H1 (cell line): ENCODE measurements at regions not wholly inside any gene's neighbourhood (a gene's known extent, or its start where the extent isn't known, plus 50 kb on each side); places are given as distances from the start of the nearest gene placed in this dataset.

Source experiments
- CTCF ChIA-PET: fragments of 300-600 bp; sonication (Branson Sonifier 250); formaldehyde crosslinking; loops from one replicate; lab custom pipeline; 2021; ENCODE audit not compliant: partially characterized antibody; lab: Charles Lee
- POLR2A ChIA-PET: fragments of 300-600 bp; sonication (Branson Sonifier 250); formaldehyde crosslinking; loops from one replicate; lab custom pipeline; 2021; ENCODE audit warnings: inconsistent platforms; ENCODE audit not compliant: partially characterized antibody; lab: Charles Lee
- DNase-seq, 2 experiments: peaks; one replicate each; pipeline versions ENCODE4 v3.0.0 to v3.0.0-alpha.2; 2010 to 2022; ENCODE audit warnings: low spot score in 2 of 2, low read depth in 1 of 2, mixed read lengths in 1 of 2
- FAIRE-seq: peaks from 2 replicates; lab custom pipeline; 2011; peaks lifted over from hg19 to GRCh38; lab: Jason Lieb, UNC
- H2AFZ ChIP-seq: 2 replicates; pipeline ENCODE4 v1.8.1; 2012; ENCODE audit warnings: low read length, inconsistent platforms
- H2AK5ac ChIP-seq: 2 replicates; pipeline ENCODE4 v1.6.1; 2013; ENCODE audit warnings: low read depth, low read length
- H2BK120ac ChIP-seq: replicated peaks from 2 replicates; pipeline ENCODE3; 2013; ENCODE audit warnings: low read depth, low read length, inconsistent platforms
- H2BK12ac ChIP-seq: 2 replicates; pipeline ENCODE4 v1.6.1; 2013; ENCODE audit warnings: low read depth, low read length
- H2BK15ac ChIP-seq: 2 replicates; pipeline ENCODE4 v1.6.1; 2013; ENCODE audit warnings: low read length
- H2BK20ac ChIP-seq: 2 replicates; pipeline ENCODE4 v1.6.1; 2013; ENCODE audit warnings: low read length
- H2BK5ac ChIP-seq: 2 replicates; pipeline ENCODE4 v1.6.1; 2013; ENCODE audit warnings: low read depth, low read length
- H3K14ac ChIP-seq: 2 replicates; pipeline ENCODE4 v1.6.1; 2013; ENCODE audit warnings: inconsistent platforms; ENCODE audit not compliant: insufficient read length
- H3K18ac ChIP-seq: 2 replicates; pipeline ENCODE4 v1.6.1; 2013; ENCODE audit warnings: low read length; ENCODE audit errors: extremely low read depth
- H3K23ac ChIP-seq: 2 replicates; pipeline ENCODE4 v1.6.1; 2013; ENCODE audit warnings: inconsistent platforms; ENCODE audit not compliant: insufficient read length
- H3K23me2 ChIP-seq: 2 replicates; pipeline ENCODE4 v1.6.1; 2013; ENCODE audit warnings: low read depth, low read length
- H3K27ac ChIP-seq: 2 replicates; pipeline ENCODE4 v1.6.1; 2011; ENCODE audit warnings: low read depth, low read length, inconsistent platforms
- H3K27me3 ChIP-seq, 4 experiments: replicated peaks in 1 of 4; 1 replicate in 1 of 4; 2 replicates in 3 of 4; pipeline versions ENCODE4 v1.6.1 to v1.8.1; 2011 to 2013; ENCODE audit warnings: low read length in 3 of 4, mild to moderate bottlenecking in 3 of 4, inconsistent platforms in 2 of 4, mixed read lengths in 2 of 4, moderate library complexity in 1 of 4; ENCODE audit not compliant: control insufficient read depth in 3 of 4, insufficient read depth in 3 of 4; ENCODE audit errors: extremely low read depth in 1 of 4
- H3K36me3 ChIP-seq, 4 experiments: 2 replicates each; pipeline versions ENCODE4 v1.6.1 to v1.8.1; 2011 to 2013; ENCODE audit warnings: mild to moderate bottlenecking in 4 of 4, low read length in 3 of 4, moderate library complexity in 2 of 4, control low read depth in 1 of 4, inconsistent platforms in 1 of 4; ENCODE audit not compliant: insufficient read depth in 4 of 4, control insufficient read depth in 2 of 4
- H3K4ac ChIP-seq: replicated peaks from 2 replicates; pipeline ENCODE3; 2013; ENCODE audit warnings: low read length, low read depth, mixed read lengths, inconsistent platforms; ENCODE audit not compliant: insufficient read length
- H3K4me1 ChIP-seq, 4 experiments: replicated peaks in 1 of 4; 1 replicate in 1 of 4; 2 replicates in 3 of 4; pipeline versions ENCODE4 v1.6.1 to v1.8.1; 2011 to 2013; ENCODE audit warnings: low read length in 3 of 4, inconsistent platforms in 2 of 4, mixed read lengths in 1 of 4; ENCODE audit not compliant: insufficient read depth in 4 of 4, control insufficient read depth in 3 of 4
- H3K4me2 ChIP-seq, 2 experiments: 2 replicates each; pipeline versions ENCODE4 v1.6.1 to v1.8.1; 2011 to 2013; ENCODE audit warnings: low read depth in 2 of 2, low read length in 2 of 2, control low read depth in 1 of 2, inconsistent platforms in 1 of 2, mild to moderate bottlenecking in 1 of 2; ENCODE audit not compliant: insufficient read depth in 1 of 2
- H3K4me3 ChIP-seq, 4 experiments: fragments of 200-600, 300-600 bp in 1 of 4; sonication (generic), shearing (Covaris generic), sonication (Bioruptor Twin) in 1 of 4; 2 replicates each; pipeline versions ENCODE4 v1.5.1 to v1.8.1; 2011 to 2016; ENCODE audit warnings: low read length in 4 of 4, low read depth in 3 of 4, control low read depth in 2 of 4, inconsistent platforms in 2 of 4, mild to moderate bottlenecking in 2 of 4, mixed read lengths in 1 of 4, moderate library complexity in 1 of 4; ENCODE audit not compliant: insufficient read depth in 2 of 4; ENCODE audit errors: extremely low read depth in 1 of 4
- H3K56ac ChIP-seq: replicated peaks from 2 replicates; pipeline ENCODE3; 2013; ENCODE audit warnings: low read depth, mild to moderate bottlenecking, mixed read lengths, low read length, inconsistent platforms; ENCODE audit not compliant: insufficient read length
- H3K79me1 ChIP-seq: 2 replicates; pipeline ENCODE4 v1.6.1; 2013; ENCODE audit warnings: low read depth, low read length, control low read depth
- H3K79me2 ChIP-seq, 2 experiments: 2 replicates each; pipeline versions ENCODE4 v1.6.1 to v1.8.1; 2012 to 2013; ENCODE audit warnings: low read length in 2 of 2, mild to moderate bottlenecking in 2 of 2, inconsistent platforms in 1 of 2; ENCODE audit not compliant: insufficient read depth in 2 of 2, control insufficient read depth in 1 of 2
- H3K9ac ChIP-seq, 4 experiments: replicated peaks in 1 of 4; 1 replicate in 1 of 4; 2 replicates in 3 of 4; pipeline versions ENCODE4 v1.6.1 to v1.8.1; 2011 to 2013; ENCODE audit warnings: low read depth in 3 of 4, low read length in 3 of 4, control low read depth in 2 of 4, mild to moderate bottlenecking in 2 of 4, moderate library complexity in 2 of 4, inconsistent platforms in 1 of 4; ENCODE audit errors: extremely low read depth in 1 of 4
- H3K9me3 ChIP-seq, 2 experiments: 2 replicates each; pipeline versions ENCODE4 v1.6.1 to v1.8.1; 2012 to 2013; ENCODE audit warnings: mild to moderate bottlenecking in 2 of 2, moderate library complexity in 2 of 2, control low read depth in 1 of 2, inconsistent platforms in 1 of 2, low read depth in 1 of 2, low read length in 1 of 2, mixed read lengths in 1 of 2; ENCODE audit not compliant: insufficient read depth in 2 of 2
- H4K20me1 ChIP-seq, 2 experiments: replicated peaks in 1 of 2; 2 replicates each; pipeline versions ENCODE3 to v1.8.1; 2011 to 2013; ENCODE audit warnings: inconsistent platforms in 2 of 2, low read length in 2 of 2, mild to moderate bottlenecking in 1 of 2; ENCODE audit not compliant: insufficient read depth in 2 of 2, control insufficient read depth in 1 of 2
- H4K5ac ChIP-seq: 2 replicates; pipeline ENCODE4 v1.6.1; 2013; ENCODE audit warnings: low read length, low read depth, mixed read lengths, inconsistent platforms; ENCODE audit not compliant: insufficient read length
- H4K8ac ChIP-seq: 2 replicates; pipeline ENCODE4 v1.8.0; 2013; ENCODE audit warnings: mild to moderate bottlenecking, moderate library complexity, low read length, inconsistent platforms; ENCODE audit not compliant: insufficient read depth; ENCODE audit errors: extremely low read depth
- H4K91ac ChIP-seq: replicated peaks from 2 replicates; pipeline ENCODE3; 2013; ENCODE audit warnings: low read length, mixed read lengths, inconsistent platforms; ENCODE audit not compliant: insufficient read length
- BCL11A ChIP-seq, 2 experiments: IDR thresholded peaks; one replicate each; pipeline ENCODE4 v1.6.1; 2011; ENCODE audit warnings: low read depth in 2 of 2, low read length in 2 of 2, mild to moderate bottlenecking in 2 of 2
- CBX5 ChIP-seq: fragments of 300-800, 300-1000 bp; sonication (generic); IDR thresholded peaks from 2 replicates; pipeline ENCODE4 v1.7.1; 2016; ENCODE audit warnings: antibody characterized with exemption, low read length, low read depth
- CREB1 ChIP-seq: IDR thresholded peaks from 2 replicates; pipeline ENCODE4 v1.6.1; 2012; ENCODE audit warnings: inconsistent platforms
- CTCF ChIP-seq, 3 experiments: IDR thresholded peaks; 1 replicate in 2 of 3; 2 replicates in 1 of 3; pipeline versions ENCODE4 v1.5.1 to v1.6.1; 2011; ENCODE audit warnings: low read length in 3 of 3, mild to moderate bottlenecking in 3 of 3, inconsistent platforms in 2 of 3, low read depth in 1 of 3, moderate library complexity in 1 of 3; ENCODE audit not compliant: insufficient read depth in 1 of 3; ENCODE audit errors: control extremely low read depth in 1 of 3
- E2F6 ChIP-seq: IDR thresholded peaks from 2 replicates; pipeline ENCODE4 v1.6.1; 2012; ENCODE audit warnings: inconsistent platforms
- GABPA ChIP-seq: IDR thresholded peaks from 2 replicates; pipeline ENCODE4 v1.6.1; 2011; ENCODE audit warnings: mild to moderate bottlenecking, low read length, moderate library complexity, borderline replicate concordance; ENCODE audit not compliant: insufficient read depth
- GTF2F1 ChIP-seq: IDR thresholded peaks from 2 replicates; pipeline ENCODE4 v1.6.1; 2012; ENCODE audit warnings: low read depth, low read length, improper control_type of control experiment, borderline replicate concordance
- RBBP5 ChIP-seq: IDR thresholded peaks from 2 replicates; pipeline ENCODE4 v1.7.1; 2012; ENCODE audit warnings: low read depth, mild to moderate bottlenecking, inconsistent platforms, low read length, moderate library complexity, borderline replicate concordance
- SP1 ChIP-seq: IDR thresholded peaks from 2 replicates; pipeline ENCODE4 v1.6.1; 2011; ENCODE audit warnings: low read depth, low read length
- SP2 ChIP-seq: IDR thresholded peaks from 2 replicates; pipeline ENCODE4 v1.6.1; 2012; ENCODE audit warnings: mild to moderate bottlenecking, low read length, inconsistent platforms
- SRF ChIP-seq: IDR thresholded peaks from 2 replicates; pipeline ENCODE4 v1.6.1; 2011; ENCODE audit warnings: mild to moderate bottlenecking, low read depth, low read length, moderate library complexity
- SUZ12 ChIP-seq: fragments of 200-600 bp; sonication (generic); IDR thresholded peaks from 2 replicates; pipeline ENCODE4 v1.6.1; 2012; ENCODE audit warnings: mild to moderate bottlenecking, inconsistent platforms, low read length, moderate library complexity, mixed read lengths
- TBP ChIP-seq: IDR thresholded peaks from 2 replicates; pipeline ENCODE4 v1.6.1; 2011; ENCODE audit warnings: low read depth, low read length, improper control_type of control experiment
- WGBS, 2 experiments: shearing (Covaris generic) in 1 of 2; methylation state at CpG; one replicate each; pipeline versions ENCODE4 v1.1.6 to v1.1.7; 2013 to 2015; ENCODE audit warnings: low lambda C conversion rate in 2 of 2, mixed read lengths in 2 of 2, inconsistent platforms in 1 of 2, low coverage in 1 of 2, missing lambda C conversion rate in 1 of 2; ENCODE audit not compliant: insufficient replicate concordance in 2 of 2, insufficient coverage in 1 of 2, insufficient read length in 1 of 2; ENCODE audit errors: extremely low coverage in 1 of 2, missing lambda C conversion rate in 1 of 2; 5-methylcytosine and 5-hydroxymethylcytosine counted together

GRCh38 chr18:4823091-4823490 is 368.0 kb upstream of the DLGAP1 start:
- H3K56ac ChIP-seq = no peak overlapping the region
- CTCF ChIA-PET = no interaction called here
- H3K79me1 ChIP-seq = no peaks in the 10 kb centered on the region
- H2BK20ac ChIP-seq = no peak overlapping the region
- H2BK5ac ChIP-seq = no peak overlapping the region
- H3K23me2 ChIP-seq = no peaks in the 10 kb centered on the region
- no peak overlapping the region for H3K27ac ChIP-seq
- no peaks in the 10 kb centered on the region for H4K20me1 ChIP-seq
- 88% methylated on average over 3 of the region's 3 CpGs; no CpG with 5 or more reads in 1 of the 2 experiments for WGBS, 2 experiments
- H3K27me3 ChIP-seq = peaks cover 0 to 1% (median 0%) of the 10 kb centered on the region in 4 experiments; a peak in 1 of 7 replicates
- H3K79me2 ChIP-seq = no peaks in the 10 kb centered on the region
- no peak overlapping the region for H4K8ac ChIP-seq
- H3K4me3 ChIP-seq = no peak overlapping the region
- FAIRE-seq (no peak), DNase-seq (no peak)
- no peak overlapping the region for H3K23ac ChIP-seq
- H3K36me3 ChIP-seq = no peaks in the 10 kb centered on the region
- H4K91ac ChIP-seq = no peak overlapping the region
- H3K18ac ChIP-seq = no peak overlapping the region
- H3K14ac ChIP-seq = no peak overlapping the region
- H2BK15ac ChIP-seq = no peak overlapping the region
- no peak overlapping the region for H3K4ac ChIP-seq
- no peak overlapping the region for H2AK5ac ChIP-seq
- H2BK12ac ChIP-seq = no peak overlapping the region
- H3K9me3 ChIP-seq = no peaks in the 10 kb centered on the region
- no peak overlapping the region for H3K9ac ChIP-seq
- POLR2A ChIA-PET = no interaction called here
- H3K4me1 ChIP-seq = peaks cover 0 to 4% (median 0%) of the 10 kb centered on the region in 4 experiments; a peak in 2 of 7 replicates
- no peak overlapping the region for H3K4me2 ChIP-seq
- H2AFZ ChIP-seq = no peak overlapping the region
- no peak overlapping the region for H2BK120ac ChIP-seq
- no peak overlapping the region for H4K5ac ChIP-seq
- TF ChIP-seq CBX5 = no peak
- TF ChIP-seq CTCF (IDR thresholded peaks at IDR 0.05; ENCODE audit: control extremely low read depth in 1 of 3, insufficient read depth in 1 of 3, low read depth in 1 of 3, low read length in 3 of 3) = no peak
- TF ChIP-seq GTF2F1 = no peak
- TF ChIP-seq CREB1 = no peak
- no peak for TF ChIP-seq SUZ12
- TF ChIP-seq RBBP5 = no peak
- TF ChIP-seq E2F6 = no peak
- TF ChIP-seq BCL11A (IDR thresholded peaks at IDR 0.05; ENCODE audit: low read depth in 2 of 2, low read length in 2 of 2) = no peak
- no peak for TF ChIP-seq SP2
- TF ChIP-seq SRF = no peak
- TF ChIP-seq SP1 = no peak
- TF ChIP-seq TBP = no peak
- TF ChIP-seq GABPA = no peak
